GM23338 (cell line): ENCODE measurements at regions not wholly inside any gene's neighbourhood (a gene's known extent, or its start where the extent isn't known, plus 50 kb on each side); places are given as distances from the start of the nearest gene placed in this dataset.

Experiments used
- EZH2phosphoT487 ChIP-seq: fragments of 200-600 bp; sonication (generic); IDR thresholded peaks from one replicate; pipeline ENCODE4 v1.8.1; 2018; ENCODE audit warnings: antibody characterized with exemption; ENCODE audit not compliant: unreplicated experiment
- JUNB ChIP-seq: IDR thresholded peaks from one replicate; pipeline ENCODE4 v1.6.1; 2016; ENCODE audit warnings: antibody characterized with exemption; ENCODE audit not compliant: unreplicated experiment
- NANOG ChIP-seq: IDR thresholded peaks from 2 replicates; pipeline ENCODE4 v1.6.1; 2016; ENCODE audit warnings: antibody characterized with exemption, borderline replicate concordance
- POLR2AphosphoS5 ChIP-seq: IDR thresholded peaks from 2 replicates; pipeline ENCODE4 v1.6.1; 2016; ENCODE audit warnings: antibody characterized with exemption, low read depth
- REST ChIP-seq: IDR thresholded peaks from one replicate; pipeline ENCODE4 v1.6.1; 2018; ENCODE audit warnings: antibody characterized with exemption; ENCODE audit not compliant: unreplicated experiment
- STAT1 ChIP-seq: IDR thresholded peaks from one replicate; pipeline ENCODE4 v1.6.1; 2016; ENCODE audit warnings: antibody characterized with exemption; ENCODE audit not compliant: unreplicated experiment
- ZNF331 ChIP-seq: fragments of 250-450 bp; sonication (Bioruptor Pico); IDR thresholded peaks from 2 replicates; pipeline ENCODE4 v1.5.0; 2020; ENCODE audit warnings: low read depth, mild to moderate bottlenecking, moderate library complexity
- ZNF462 ChIP-seq: fragments of 250-450 bp; sonication (Bioruptor Pico); IDR thresholded peaks from 2 replicates; pipeline ENCODE4 v1.5.0; 2020; ENCODE audit warnings: mild to moderate bottlenecking, moderate library complexity

- no peak for TF ChIP-seq ZNF462 (CRISPR knock-in tag)
- TF ChIP-seq EZH2phosphoT487: no peak
- no peak for TF ChIP-seq JUNB
- no peak for TF ChIP-seq NANOG
- TF ChIP-seq POLR2AphosphoS5: no peak
- TF ChIP-seq ZNF331: no peak
- no peak for TF ChIP-seq REST
- no peak for TF ChIP-seq STAT1
These were observed 90.8 kb upstream of the KDM7A start (continued) for GRCh38 chr7:140267381-140268226.
